ENCODE measurements at regions not wholly inside any gene's neighbourhood (a gene's known extent, or its start where the extent isn't known, plus 50 kb on each side); places are given as distances from the start of the nearest gene placed in this dataset.

DNA sequence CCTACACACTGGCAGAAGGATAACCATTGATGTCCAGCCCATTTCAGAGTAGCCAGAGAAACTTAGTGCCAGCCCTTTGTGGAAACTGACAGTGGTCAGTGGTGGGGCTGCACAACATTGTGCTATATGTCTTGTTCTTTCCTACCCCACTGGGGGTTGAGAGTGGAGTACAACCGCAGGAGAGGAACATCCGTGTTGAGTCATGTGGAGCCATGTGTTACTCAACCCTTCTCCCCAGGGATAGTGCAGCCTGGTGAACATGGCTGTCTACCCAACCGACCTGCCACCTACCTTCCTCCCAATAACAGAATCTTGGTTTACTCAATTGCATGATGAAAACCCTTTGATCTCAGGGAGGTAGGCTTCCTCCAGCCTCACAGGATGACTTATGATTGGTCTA is 65.3 kb upstream of the MAPK4 start:
- TF ChIP-seq, protein P1, sequence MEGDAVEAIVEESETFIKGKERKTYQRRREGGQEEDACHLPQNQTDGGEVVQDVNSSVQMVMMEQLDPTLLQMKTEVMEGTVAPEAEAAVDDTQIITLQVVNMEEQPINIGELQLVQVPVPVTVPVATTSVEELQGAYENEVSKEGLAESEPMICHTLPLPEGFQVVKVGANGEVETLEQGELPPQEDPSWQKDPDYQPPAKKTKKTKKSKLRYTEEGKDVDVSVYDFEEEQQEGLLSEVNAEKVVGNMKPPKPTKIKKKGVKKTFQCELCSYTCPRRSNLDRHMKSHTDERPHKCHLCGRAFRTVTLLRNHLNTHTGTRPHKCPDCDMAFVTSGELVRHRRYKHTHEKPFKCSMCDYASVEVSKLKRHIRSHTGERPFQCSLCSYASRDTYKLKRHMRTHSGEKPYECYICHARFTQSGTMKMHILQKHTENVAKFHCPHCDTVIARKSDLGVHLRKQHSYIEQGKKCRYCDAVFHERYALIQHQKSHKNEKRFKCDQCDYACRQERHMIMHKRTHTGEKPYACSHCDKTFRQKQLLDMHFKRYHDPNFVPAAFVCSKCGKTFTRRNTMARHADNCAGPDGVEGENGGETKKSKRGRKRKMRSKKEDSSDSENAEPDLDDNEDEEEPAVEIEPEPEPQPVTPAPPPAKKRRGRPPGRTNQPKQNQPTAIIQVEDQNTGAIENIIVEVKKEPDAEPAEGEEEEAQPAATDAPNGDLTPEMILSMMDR (IDR thresholded peaks at IDR 0.05): no peak
- TF ChIP-seq POLR2AphosphoS5 (IDR thresholded peaks at IDR 0.05): no peak
- no peak for TF ChIP-seq POLR2A (IDR thresholded peaks at IDR 0.05; ENCODE audit: low read depth)

Data from esophagus muscularis mucosa (tissue), 3 donors.